ENCODE measurements at regions not wholly inside any gene's neighbourhood (a gene's known extent, or its start where the extent isn't known, plus 50 kb on each side); places are given as distances from the start of the nearest gene placed in this dataset.

DNA sequence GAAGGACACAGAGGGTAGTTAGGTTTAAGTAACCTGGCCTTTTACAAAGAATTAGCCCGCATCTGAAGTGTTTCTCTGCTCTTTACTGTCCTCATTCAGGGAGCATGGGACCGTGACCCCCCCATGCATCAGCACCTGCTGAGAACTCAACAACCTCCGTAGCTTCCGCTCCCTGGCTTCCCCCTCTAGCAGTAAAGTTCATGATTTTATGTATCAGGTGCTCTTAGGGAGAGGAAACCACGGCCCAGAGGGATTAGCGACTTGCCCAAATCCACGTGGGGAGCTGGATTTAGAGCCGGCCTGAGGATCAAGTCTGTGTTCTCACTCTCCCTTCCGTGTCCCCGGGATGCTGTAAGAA lies 284.6 kb upstream of the GATB start:
- TF ChIP-seq CTCF (IDR thresholded peaks at IDR 0.05 in 8 of 11, conservative IDR thresholded peaks at IDR 0.05 in 3 of 11): no peak
- no peak for TF ChIP-seq POLR2AphosphoS5 (IDR thresholded peaks at IDR 0.05)
- TF ChIP-seq POLR2A (IDR thresholded peaks at IDR 0.05): no peak
